WERI-Rb-1 (cell line): ENCODE measurements at regions not wholly inside any gene's neighbourhood (a gene's known extent, or its start where the extent isn't known, plus 50 kb on each side); places are given as distances from the start of the nearest gene placed in this dataset.

Source experiments
- DNase-seq: peaks from one replicate; pipeline ENCODE4 v3.0.0-alpha.2; 2020
- H3K27ac ChIP-seq: fragments of 250-450 bp; sonication (Bioruptor Pico); 2 replicates; pipeline ENCODE4 v1.5.1; 2020; ENCODE audit warnings: mild to moderate bottlenecking, moderate library complexity
- H3K27me3 ChIP-seq: fragments of 250-450 bp; sonication (Bioruptor Pico); 2 replicates; pipeline ENCODE4 v1.5.1; 2021; ENCODE audit warnings: mild to moderate bottlenecking, low read depth, moderate library complexity; ENCODE audit not compliant: insufficient read depth, severe bottlenecking
- H3K36me3 ChIP-seq: fragments of 250-450 bp; sonication (Bioruptor Pico); 2 replicates; pipeline ENCODE4 v1.5.1; 2020; ENCODE audit warnings: mild to moderate bottlenecking, moderate library complexity
- H3K4me3 ChIP-seq: 2 replicates; pipeline ENCODE4 v1.5.1; 2011; ENCODE audit warnings: low read depth, mild to moderate bottlenecking, control low read depth, low read length
- H3K9me3 ChIP-seq: fragments of 250-450 bp; sonication (Bioruptor Pico); 2 replicates; pipeline ENCODE4 v1.5.1; 2021; ENCODE audit warnings: mild to moderate bottlenecking, moderate library complexity; ENCODE audit not compliant: severe bottlenecking
- TF ChIP-seq, protein P1 (sequence below): IDR thresholded peaks from 2 replicates; pipeline ENCODE4 v1.5.1; 2011; ENCODE audit warnings: low read depth, mild to moderate bottlenecking, control low read depth, inconsistent platforms, low read length

- Histone ChIP-seq H3K9me3 (no peaks in the 10 kb centered on the region), H3K27ac (no peak overlapping the region), H3K27me3 (no peaks in the 10 kb centered on the region), H3K4me3 (no peak overlapping the region), H3K36me3 (no peaks in the 10 kb centered on the region)
- TF ChIP-seq, protein P1, sequence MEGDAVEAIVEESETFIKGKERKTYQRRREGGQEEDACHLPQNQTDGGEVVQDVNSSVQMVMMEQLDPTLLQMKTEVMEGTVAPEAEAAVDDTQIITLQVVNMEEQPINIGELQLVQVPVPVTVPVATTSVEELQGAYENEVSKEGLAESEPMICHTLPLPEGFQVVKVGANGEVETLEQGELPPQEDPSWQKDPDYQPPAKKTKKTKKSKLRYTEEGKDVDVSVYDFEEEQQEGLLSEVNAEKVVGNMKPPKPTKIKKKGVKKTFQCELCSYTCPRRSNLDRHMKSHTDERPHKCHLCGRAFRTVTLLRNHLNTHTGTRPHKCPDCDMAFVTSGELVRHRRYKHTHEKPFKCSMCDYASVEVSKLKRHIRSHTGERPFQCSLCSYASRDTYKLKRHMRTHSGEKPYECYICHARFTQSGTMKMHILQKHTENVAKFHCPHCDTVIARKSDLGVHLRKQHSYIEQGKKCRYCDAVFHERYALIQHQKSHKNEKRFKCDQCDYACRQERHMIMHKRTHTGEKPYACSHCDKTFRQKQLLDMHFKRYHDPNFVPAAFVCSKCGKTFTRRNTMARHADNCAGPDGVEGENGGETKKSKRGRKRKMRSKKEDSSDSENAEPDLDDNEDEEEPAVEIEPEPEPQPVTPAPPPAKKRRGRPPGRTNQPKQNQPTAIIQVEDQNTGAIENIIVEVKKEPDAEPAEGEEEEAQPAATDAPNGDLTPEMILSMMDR = no peak
- DNase-seq = no peak
Measured at GRCh38 chr13:71118779-71119364, 748.1 kb downstream of the DACH1 start.

GRCh38 chr13:71117920-71118319 is 749.1 kb downstream of the DACH1 start:
- no peaks in the 10 kb centered on the region for H3K27me3 ChIP-seq
- no peaks in the 10 kb centered on the region for H3K9me3 ChIP-seq
- no peak overlapping the region for H3K27ac ChIP-seq
- no peaks in the 10 kb centered on the region for H3K36me3 ChIP-seq
- no peak for DNase-seq
- no peak overlapping the region for H3K4me3 ChIP-seq
- TF ChIP-seq, protein P1 = no peak

DNA sequence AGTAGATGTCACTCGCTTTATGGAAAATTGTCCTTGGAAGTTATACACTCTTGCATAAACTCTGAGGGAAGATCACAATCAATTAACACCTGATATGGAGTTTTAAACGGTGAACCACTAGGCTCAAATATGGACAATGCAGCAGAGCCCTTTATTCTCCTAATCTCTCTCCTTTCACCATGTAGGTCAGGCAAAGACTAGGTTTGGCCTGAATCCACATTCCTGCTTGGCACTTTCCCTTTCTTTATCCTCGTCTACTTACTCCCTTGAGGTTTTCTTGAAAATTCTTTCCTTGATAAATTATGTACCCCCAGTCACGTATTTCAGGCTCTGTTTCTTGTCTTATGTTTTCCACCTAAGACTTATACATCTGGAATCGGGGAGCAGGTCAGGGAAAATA is 751.7 kb downstream of the DACH1 start:
- DNase-seq = no peak
- no peak overlapping the region for H3K4me3 ChIP-seq
- H3K9me3 ChIP-seq = no peaks in the 10 kb centered on the region
- no peaks in the 10 kb centered on the region for H3K36me3 ChIP-seq
- no peaks in the 10 kb centered on the region for H3K27me3 ChIP-seq
- TF ChIP-seq, protein P1 = no peak
- no peak overlapping the region for H3K27ac ChIP-seq

DNA sequence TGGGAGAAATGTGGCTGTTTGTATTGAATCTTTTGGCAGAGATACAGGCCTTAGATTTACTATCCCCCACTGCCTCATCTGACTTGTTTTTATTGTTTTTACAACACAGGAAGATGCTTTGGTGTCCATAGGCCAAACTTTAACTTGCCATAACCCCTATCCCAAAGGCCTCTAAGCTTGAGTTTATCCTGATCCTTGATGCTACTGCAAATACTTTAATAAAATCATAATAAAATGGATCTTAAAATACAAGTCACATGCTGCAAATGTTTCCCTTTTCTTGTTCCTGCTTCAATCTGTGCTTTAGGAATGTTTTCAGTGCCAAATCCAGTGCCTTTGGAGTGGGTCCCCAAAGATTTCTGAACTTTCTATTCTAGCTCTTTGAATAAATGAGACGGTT is 770.6 kb downstream of the DACH1 start:
- Histone ChIP-seq H3K27ac (no peak overlapping the region), H3K27me3 (no peaks in the 10 kb centered on the region), H3K4me3 (no peak overlapping the region), H3K9me3 (no peaks in the 10 kb centered on the region), H3K36me3 (no peaks in the 10 kb centered on the region)
- DNase-seq = no peak
- TF ChIP-seq, protein P1 = no peak

DNA sequence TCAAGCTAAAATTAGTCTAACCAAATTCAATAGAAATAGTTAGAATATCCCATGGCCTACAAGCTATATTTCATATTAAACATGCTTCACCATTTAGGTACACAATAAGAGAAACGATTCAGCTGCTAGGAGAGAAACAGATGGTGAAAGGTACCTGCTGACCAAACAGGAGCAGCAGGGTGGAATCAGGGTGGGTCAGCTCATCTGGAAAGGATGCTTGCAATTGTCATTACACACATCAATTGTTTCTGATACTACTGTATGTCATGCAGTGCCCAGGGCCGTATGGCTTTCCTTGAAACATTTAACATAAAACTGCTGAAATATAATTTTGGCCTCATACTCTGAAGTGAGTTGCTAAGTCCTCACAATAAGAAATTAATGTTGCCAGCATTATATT is 776.0 kb downstream of the DACH1 start:
- Histone ChIP-seq H3K4me3 (no peak overlapping the region), H3K27ac (no peak overlapping the region), H3K9me3 (no peaks in the 10 kb centered on the region), H3K36me3 (no peaks in the 10 kb centered on the region), H3K27me3 (no peaks in the 10 kb centered on the region)
- no peak for DNase-seq
- TF ChIP-seq, protein P1 = no peak

DNA sequence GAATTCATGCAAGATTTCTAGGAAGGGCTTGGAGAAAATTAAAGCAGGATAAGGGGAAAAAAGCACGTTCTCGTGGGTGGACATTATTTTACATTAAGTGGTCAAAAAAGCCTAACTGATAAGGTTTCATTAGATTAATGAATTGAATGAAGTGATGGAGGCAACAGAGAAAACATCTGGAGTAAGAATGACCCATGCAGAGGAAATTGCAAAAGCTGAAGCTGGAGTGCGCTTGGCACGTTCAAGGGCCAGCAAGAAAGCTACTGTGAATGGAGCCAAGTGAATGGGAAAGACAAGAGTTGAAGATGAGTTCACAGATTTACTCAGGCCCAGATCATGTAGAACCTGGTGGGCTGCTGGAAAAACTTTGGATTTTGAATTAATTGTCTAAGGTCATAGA is 777.9 kb downstream of the DACH1 start:
- no peaks in the 10 kb centered on the region for H3K36me3 ChIP-seq
- H3K9me3 ChIP-seq = no peaks in the 10 kb centered on the region
- no peak overlapping the region for H3K4me3 ChIP-seq
- no peaks in the 10 kb centered on the region for H3K27me3 ChIP-seq
- H3K27ac ChIP-seq = no peak overlapping the region
- TF ChIP-seq, protein P1 = no peak
- no peak for DNase-seq
